Mesenchymal stem cell (in vitro differentiated cells and primary cell): ENCODE measurements at regions not wholly inside any gene's neighbourhood (a gene's known extent, or its start where the extent isn't known, plus 50 kb on each side); places are given as distances from the start of the nearest gene placed in this dataset.
A peak's percentile ranks its signal among the peaks of the same experiment; 100 is the strongest.

Experiments used
- DNase-seq: peaks from one replicate; pipeline ENCODE4 v3.0.0-alpha.2; 2013
- H2AFZ ChIP-seq: one replicate; pipeline ENCODE4 v1.6.1; 2013; ENCODE audit warnings: low read depth, mild to moderate bottlenecking, control low read depth, inconsistent platforms, low read length, moderate library complexity
- H2AK5ac ChIP-seq: 2 replicates; pipeline ENCODE4 v1.6.1; 2013; ENCODE audit warnings: low read length, moderate library complexity, mild to moderate bottlenecking, inconsistent platforms; ENCODE audit not compliant: severe bottlenecking
- H2BK120ac ChIP-seq: one replicate; pipeline ENCODE4 v1.6.1; 2013; ENCODE audit warnings: low read depth, mild to moderate bottlenecking, inconsistent platforms, low read length, moderate library complexity
- H2BK12ac ChIP-seq, 2 experiments: one replicate each; pipeline ENCODE4 v1.6.1; 2013; ENCODE audit warnings: inconsistent platforms in 2 of 2, low read length in 2 of 2, mild to moderate bottlenecking in 2 of 2, moderate library complexity in 2 of 2, control low read depth in 1 of 2
- H2BK15ac ChIP-seq: one replicate; pipeline ENCODE4 v1.6.1; 2013; ENCODE audit warnings: mild to moderate bottlenecking, low read depth, inconsistent platforms; ENCODE audit not compliant: poor library complexity, severe bottlenecking
- H2BK5ac ChIP-seq: 2 replicates; pipeline ENCODE4 v1.6.1; 2013; ENCODE audit warnings: low read depth, mild to moderate bottlenecking, low read length, control low read depth, inconsistent platforms; ENCODE audit not compliant: poor library complexity, severe bottlenecking
- H3K14ac ChIP-seq, 2 experiments: one replicate each; pipeline ENCODE4 v1.6.1; 2013; ENCODE audit warnings: inconsistent platforms in 2 of 2, low read length in 2 of 2, control low read depth in 1 of 2, mild to moderate bottlenecking in 1 of 2, moderate library complexity in 1 of 2
- H3K18ac ChIP-seq, 2 experiments: one replicate each; pipeline ENCODE4 v1.6.1; 2013; ENCODE audit warnings: inconsistent platforms in 2 of 2, low read length in 2 of 2, control low read depth in 1 of 2, low read depth in 1 of 2, mild to moderate bottlenecking in 1 of 2
- H3K23ac ChIP-seq, 2 experiments: one replicate each; pipeline ENCODE4 v1.6.1; 2013; ENCODE audit warnings: inconsistent platforms in 2 of 2, low read length in 2 of 2, mild to moderate bottlenecking in 2 of 2, moderate library complexity in 2 of 2, control low read depth in 1 of 2
- H3K27ac ChIP-seq: 2 replicates; pipeline ENCODE4 v1.5.1; 2013; ENCODE audit warnings: mild to moderate bottlenecking, moderate library complexity, low read length, control low read depth, inconsistent platforms; ENCODE audit not compliant: poor library complexity, severe bottlenecking
- H3K27me3 ChIP-seq, 2 experiments: 2 replicates each; pipeline versions ENCODE4 v1.6.1 to v1.7.0; 2013; ENCODE audit warnings: low read length in 2 of 2, mild to moderate bottlenecking in 2 of 2, moderate library complexity in 2 of 2, control low read depth in 1 of 2, inconsistent platforms in 1 of 2; ENCODE audit not compliant: control insufficient read depth in 1 of 2, insufficient read depth in 1 of 2
- H3K36me3 ChIP-seq, 2 experiments: 2 replicates each; pipeline versions ENCODE4 v1.6.1 to v1.7.0; 2013; ENCODE audit warnings: low read length in 2 of 2, control low read depth in 1 of 2, inconsistent platforms in 1 of 2, low read depth in 1 of 2, mild to moderate bottlenecking in 1 of 2; ENCODE audit not compliant: insufficient read depth in 2 of 2, control insufficient read depth in 1 of 2
- H3K4ac ChIP-seq, 2 experiments: one replicate each; pipeline ENCODE4 v1.6.1; 2013; ENCODE audit warnings: inconsistent platforms in 2 of 2, low read length in 2 of 2, mild to moderate bottlenecking in 2 of 2, moderate library complexity in 2 of 2, control low read depth in 1 of 2, low read depth in 1 of 2
- H3K4me1 ChIP-seq: 2 replicates; pipeline ENCODE4 v1.6.1; 2013; ENCODE audit warnings: low read depth, low read length, control low read depth; ENCODE audit not compliant: control insufficient read depth, insufficient read depth
- H3K4me2 ChIP-seq: 2 replicates; pipeline ENCODE4 v1.6.1; 2013; ENCODE audit warnings: low read length, mild to moderate bottlenecking, inconsistent platforms; ENCODE audit not compliant: poor library complexity, severe bottlenecking
- H3K4me3 ChIP-seq, 2 experiments: 2 replicates each; pipeline versions ENCODE4 v1.5.1 to v1.7.0; 2013; ENCODE audit warnings: low read length in 2 of 2, mild to moderate bottlenecking in 2 of 2, control low read depth in 1 of 2, low read depth in 1 of 2; ENCODE audit not compliant: insufficient read depth in 1 of 2
- H3K79me1 ChIP-seq: replicated peaks from 2 replicates; pipeline ENCODE4 v1.6.1; 2013; ENCODE audit warnings: mild to moderate bottlenecking, control low read depth, low read length, inconsistent platforms; ENCODE audit not compliant: poor library complexity, severe bottlenecking
- H3K9ac ChIP-seq: 2 replicates; pipeline ENCODE4 v1.7.0; 2013; ENCODE audit warnings: mild to moderate bottlenecking, low read length, moderate library complexity
- H3K9me3 ChIP-seq: 2 replicates; pipeline ENCODE4 v1.7.0; 2013; ENCODE audit warnings: mild to moderate bottlenecking, low read length; ENCODE audit not compliant: control insufficient read depth
- H4K8ac ChIP-seq: one replicate; pipeline ENCODE4 v1.6.1; 2013; ENCODE audit warnings: inconsistent platforms, mild to moderate bottlenecking, low read length, moderate library complexity
- H4K91ac ChIP-seq: one replicate; pipeline ENCODE4 v1.6.1; 2013; ENCODE audit warnings: mild to moderate bottlenecking, low read length, inconsistent platforms
- WGBS: methylation state at CpG from one replicate; pipeline ENCODE4 v1.1.7; 2013; ENCODE audit warnings: mixed read lengths; 5-methylcytosine and 5-hydroxymethylcytosine counted together

- H3K18ac ChIP-seq: no peak overlapping the region
- H2BK5ac ChIP-seq: no peak overlapping the region
- H3K4me2 ChIP-seq: no peak overlapping the region
- no peaks in the 10 kb centered on the region for H3K36me3 ChIP-seq
- H3K14ac ChIP-seq: no peak overlapping the region
- no peak overlapping the region for H2BK12ac ChIP-seq
- no peaks in the 10 kb centered on the region for H3K9me3 ChIP-seq
- no peak for DNase-seq
- H3K27me3 ChIP-seq: no peaks in the 10 kb centered on the region
- H3K9ac ChIP-seq: no peak overlapping the region
- H3K79me1 ChIP-seq: no peaks in the 10 kb centered on the region
- WGBS: 60% methylated on average over 1 of the region's 2 CpGs
- no peak overlapping the region for H3K23ac ChIP-seq
- no peak overlapping the region for H3K4me3 ChIP-seq
- H4K91ac ChIP-seq: no peak overlapping the region
- no peak overlapping the region for H4K8ac ChIP-seq
- H2BK120ac ChIP-seq: no peak overlapping the region
- H2AFZ ChIP-seq: no peak overlapping the region
- no peaks in the 10 kb centered on the region for H3K4me1 ChIP-seq
- H2AK5ac ChIP-seq: no peak overlapping the region
- H3K27ac ChIP-seq: no peak overlapping the region
- no peak overlapping the region for H3K4ac ChIP-seq
- no peak overlapping the region for H2BK15ac ChIP-seq
Observed at GRCh38 chr12:65593239-65593701, 231.0 kb upstream of the HMGA2 start.

DNA sequence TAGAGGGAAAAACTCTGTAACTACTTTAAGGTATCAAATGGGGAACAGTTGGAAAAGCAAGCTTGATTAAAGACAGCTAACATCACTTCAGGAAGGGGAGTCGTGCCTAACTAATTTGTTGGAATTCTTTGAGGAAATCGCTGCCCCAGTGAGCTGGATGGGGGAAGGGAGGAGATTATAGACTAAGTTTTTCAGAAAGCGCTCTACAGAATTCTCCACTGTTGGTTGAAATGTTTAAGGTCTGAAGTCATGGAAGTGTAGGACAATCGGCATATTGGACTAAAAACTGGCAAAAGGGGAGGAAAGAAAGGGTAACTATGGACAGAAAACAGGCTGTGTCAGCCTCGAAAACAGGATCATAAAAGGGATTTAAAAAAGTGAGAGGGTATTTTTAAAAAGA is 229.9 kb upstream of the HMGA2 start:
- no peak overlapping the region for H4K91ac ChIP-seq
- H4K8ac ChIP-seq: no peak overlapping the region
- H2BK15ac ChIP-seq: no peak overlapping the region
- H3K9me3 ChIP-seq: no peaks in the 10 kb centered on the region
- DNase-seq: no peak
- no peaks in the 10 kb centered on the region for H3K27me3 ChIP-seq
- H3K4me3 ChIP-seq: no peak overlapping the region
- no peak overlapping the region for H3K4me2 ChIP-seq
- no peak overlapping the region for H2BK5ac ChIP-seq
- H3K27ac ChIP-seq: no peak overlapping the region
- peak overlapping the region in 1 of 2 experiments; percentile 19 for H3K18ac ChIP-seq
- H3K36me3 ChIP-seq: no peaks in the 10 kb centered on the region
- H3K4me1 ChIP-seq: no peaks in the 10 kb centered on the region
- H3K9ac ChIP-seq: peak overlapping the region; percentile 33
- no peak overlapping the region for H3K14ac ChIP-seq
- H2BK12ac ChIP-seq: no peak overlapping the region
- WGBS: 17% methylated on average over 5 of the region's 5 CpGs
- no peaks in the 10 kb centered on the region for H3K79me1 ChIP-seq
- H2AFZ ChIP-seq: no peak overlapping the region
- H3K23ac ChIP-seq: no peak overlapping the region
- no peak overlapping the region for H3K4ac ChIP-seq
- H2AK5ac ChIP-seq: no peak overlapping the region
- no peak overlapping the region for H2BK120ac ChIP-seq

DNA sequence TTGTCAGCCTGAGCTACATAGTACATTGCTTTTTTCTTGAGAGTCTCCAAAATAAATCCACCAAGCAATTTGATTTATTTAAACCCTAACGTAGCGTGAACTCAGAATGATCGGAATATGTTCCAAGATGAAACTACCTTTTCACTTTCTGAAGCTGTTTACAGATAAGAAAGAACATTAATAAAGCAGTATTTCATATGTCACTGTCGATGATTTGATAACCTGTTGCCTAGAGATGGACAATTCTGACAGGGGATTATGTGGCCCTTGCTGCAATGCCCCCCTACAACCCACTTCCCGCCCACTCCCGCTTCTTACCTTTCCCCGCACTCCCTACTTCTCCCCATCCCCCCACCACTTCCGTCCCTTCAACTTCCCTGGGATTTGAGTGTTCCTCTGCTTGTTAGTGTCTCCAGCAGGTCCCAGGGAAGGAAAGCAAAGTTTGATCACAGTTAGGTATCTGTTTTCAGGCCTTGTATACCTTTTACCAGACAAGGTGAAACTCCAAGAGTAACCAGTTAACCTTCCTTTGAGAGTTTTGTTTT is 229.2 kb upstream of the HMGA2 start:
- Histone ChIP-seq H4K8ac (peak overlapping the region; percentile 19), H3K27ac (no peak overlapping the region), H3K4ac (no peak overlapping the region), H2BK12ac (peak overlapping the region in 1 of 2 experiments; percentile 51), H3K4me2 (no peak overlapping the region), H3K23ac (no peak overlapping the region), H3K14ac (no peak overlapping the region), H4K91ac (no peak overlapping the region), H3K4me1 (no peaks in the 10 kb centered on the region), H2BK120ac (no peak overlapping the region), H2AK5ac (peak overlapping the region; percentile 14), H3K4me3 (no peak overlapping the region), H3K79me1 (no peaks in the 10 kb centered on the region), H3K9ac (no peak overlapping the region), H3K27me3 (no peaks in the 10 kb centered on the region), H3K18ac (no peak overlapping the region), H3K36me3 (no peaks in the 10 kb centered on the region), H2AFZ (no peak overlapping the region), H2BK5ac (no peak overlapping the region), H2BK15ac (no peak overlapping the region), H3K9me3 (no peaks in the 10 kb centered on the region)
- whole genome bisulfite sequencing: 66% methylated on average over 8 of the region's 8 CpGs
- DNase-seq: no peak

- Histone ChIP-seq H3K4me1 (no peaks in the 10 kb centered on the region), H3K9me3 (no peaks in the 10 kb centered on the region), H3K27me3 (no peaks in the 10 kb centered on the region), H3K4ac (no peak overlapping the region), H3K4me2 (no peak overlapping the region), H3K23ac (no peak overlapping the region), H4K91ac (no peak overlapping the region), H3K18ac (no peak overlapping the region), H4K8ac (no peak overlapping the region), H2BK120ac (no peak overlapping the region), H2AK5ac (no peak overlapping the region), H2BK5ac (no peak overlapping the region), H3K14ac (no peak overlapping the region), H3K27ac (no peak overlapping the region), H3K9ac (no peak overlapping the region), H3K36me3 (no peaks in the 10 kb centered on the region), H2BK15ac (no peak overlapping the region), H3K4me3 (no peak overlapping the region), H2BK12ac (peak overlapping the region in 1 of 2 experiments; percentile 2), H2AFZ (no peak overlapping the region), H3K79me1 (no peaks in the 10 kb centered on the region)
- DNase-seq: peak; percentile 58
- WGBS: 87% methylated on average over 3 of the region's 3 CpGs
Observed at GRCh38 chr12:65596514-65597091, 227.7 kb upstream of the HMGA2 start.
